ENCODE measurements at regions not wholly inside any gene's neighbourhood (a gene's known extent, or its start where the extent isn't known, plus 50 kb on each side); places are given as distances from the start of the nearest gene placed in this dataset.

GRCh38 chr1:229024528-229025130 lies 246.3 kb upstream of the RAB4A start:
- Histone ChIP-seq H3K27ac (ENCODE audit: low read depth) (no peak overlapping the region), H3K4me3 (ENCODE audit: low read depth, low read length) (no peak overlapping the region), H3K36me3 (ENCODE audit: insufficient read depth) (no peaks in the 10 kb centered on the region), H3K4me1 (ENCODE audit: insufficient read depth) (peaks cover 2% of the 10 kb centered on the region)
- no peak for DNase-seq (ENCODE audit: extremely low spot score)
- 76% methylated on average over 13 of the region's 13 CpGs for WGBS

- WGBS = 94% methylated on average over 2 of the region's 2 CpGs
Observed at GRCh38 chr1:229025576-229025975, 245.3 kb upstream of the RAB4A start.

GRCh38 chr1:229027158-229027557 lies 243.8 kb upstream of the RAB4A start:
- H3K27ac ChIP-seq (ENCODE audit: low read depth) = no peak overlapping the region

More at GRCh38 chr1:229025576-229025975, 245.3 kb upstream of the RAB4A start:
- DNase-seq (ENCODE audit: extremely low spot score) = no peak
- Histone ChIP-seq H3K27ac (ENCODE audit: low read depth) (no peak overlapping the region), H3K36me3 (ENCODE audit: insufficient read depth) (no peaks in the 10 kb centered on the region), H3K4me3 (ENCODE audit: low read depth, low read length) (no peak overlapping the region), H3K4me1 (ENCODE audit: insufficient read depth) (peaks cover 2% of the 10 kb centered on the region)

GRCh38 chr1:229027622-229028182 lies 243.2 kb upstream of the RAB4A start:
- H3K27ac ChIP-seq (ENCODE audit: low read depth) = no peak overlapping the region
- H3K4me3 ChIP-seq (ENCODE audit: low read depth, low read length) = no peak overlapping the region
- WGBS = 50% methylated on average over 8 of the region's 8 CpGs
- H3K4me1 ChIP-seq (ENCODE audit: insufficient read depth) = peaks cover 2% of the 10 kb centered on the region
- no peaks in the 10 kb centered on the region for H3K36me3 ChIP-seq (ENCODE audit: insufficient read depth)
- DNase-seq (ENCODE audit: extremely low spot score) = no peak

More at GRCh38 chr1:229027158-229027557, 243.8 kb upstream of the RAB4A start:
- 88% methylated on average over 5 of the region's 5 CpGs for WGBS
- Histone ChIP-seq H3K4me1 (ENCODE audit: insufficient read depth) (peaks cover 2% of the 10 kb centered on the region), H3K36me3 (ENCODE audit: insufficient read depth) (no peaks in the 10 kb centered on the region), H3K4me3 (ENCODE audit: low read depth, low read length) (no peak overlapping the region)
- DNase-seq (ENCODE audit: extremely low spot score) = no peak

GRCh38 chr1:229028544-229028943 lies 242.4 kb upstream of the RAB4A start:
- Histone ChIP-seq H3K4me1 (ENCODE audit: insufficient read depth) (peaks cover 2% of the 10 kb centered on the region), H3K4me3 (ENCODE audit: low read depth, low read length) (no peak overlapping the region), H3K27ac (ENCODE audit: low read depth) (no peak overlapping the region), H3K36me3 (ENCODE audit: insufficient read depth) (no peaks in the 10 kb centered on the region)
- 89% methylated on average over 11 of the region's 11 CpGs for WGBS
- no peak for DNase-seq (ENCODE audit: extremely low spot score)

- Histone ChIP-seq H3K27ac (ENCODE audit: low read depth) (no peak overlapping the region), H3K4me3 (ENCODE audit: low read depth, low read length) (no peak overlapping the region), H3K4me1 (ENCODE audit: insufficient read depth) (peaks cover 2% of the 10 kb centered on the region), H3K36me3 (ENCODE audit: insufficient read depth) (no peaks in the 10 kb centered on the region)
- 93% methylated on average over 10 of the region's 10 CpGs for WGBS
- DNase-seq (ENCODE audit: extremely low spot score) = no peak
Observed at GRCh38 chr1:229028987-229029878, 241.7 kb upstream of the RAB4A start.

GRCh38 chr1:229029879-229030235 lies 241.1 kb upstream of the RAB4A start:
- Histone ChIP-seq H3K36me3 (ENCODE audit: insufficient read depth) (no peaks in the 10 kb centered on the region), H3K4me1 (ENCODE audit: insufficient read depth) (peaks cover 2% of the 10 kb centered on the region), H3K4me3 (ENCODE audit: low read depth, low read length) (no peak overlapping the region), H3K27ac (ENCODE audit: low read depth) (no peak overlapping the region)
- WGBS = 91% methylated on average over 1 of the region's 1 CpG
- no peak for DNase-seq (ENCODE audit: extremely low spot score)

- Histone ChIP-seq H3K27ac (ENCODE audit: low read depth) (no peak overlapping the region), H3K4me3 (ENCODE audit: low read depth, low read length) (no peak overlapping the region), H3K36me3 (ENCODE audit: insufficient read depth) (no peaks in the 10 kb centered on the region), H3K4me1 (ENCODE audit: insufficient read depth) (peaks cover 2% of the 10 kb centered on the region)
- DNase-seq (ENCODE audit: extremely low spot score) = no peak
- WGBS = 93% methylated on average over 3 of the region's 3 CpGs
Observed at GRCh38 chr1:229030630-229031029, 240.3 kb upstream of the RAB4A start.

GRCh38 chr1:229031061-229031460 lies 239.8 kb upstream of the RAB4A start:
- Histone ChIP-seq H3K36me3 (ENCODE audit: insufficient read depth) (no peaks in the 10 kb centered on the region), H3K27ac (ENCODE audit: low read depth) (no peak overlapping the region), H3K4me1 (ENCODE audit: insufficient read depth) (peaks cover 2% of the 10 kb centered on the region), H3K4me3 (ENCODE audit: low read depth, low read length) (no peak overlapping the region)
- no peak for DNase-seq (ENCODE audit: extremely low spot score)
- 71% methylated on average over 10 of the region's 10 CpGs for WGBS

GRCh38 chr1:229031481-229032341 lies 239.2 kb upstream of the RAB4A start:
- 90% methylated on average over 12 of the region's 12 CpGs for WGBS
- Histone ChIP-seq H3K4me1 (ENCODE audit: insufficient read depth) (peaks cover 2% of the 10 kb centered on the region), H3K36me3 (ENCODE audit: insufficient read depth) (no peaks in the 10 kb centered on the region), H3K27ac (ENCODE audit: low read depth) (no peak overlapping the region), H3K4me3 (ENCODE audit: low read depth, low read length) (no peak overlapping the region)
- no peak for DNase-seq (ENCODE audit: extremely low spot score)

GRCh38 chr1:229032375-229032774 lies 238.5 kb upstream of the RAB4A start:
- H3K27ac ChIP-seq (ENCODE audit: low read depth) = no peak overlapping the region
- no peaks in the 10 kb centered on the region for H3K36me3 ChIP-seq (ENCODE audit: insufficient read depth)

GRCh38 chr1:229033480-229033879 lies 237.4 kb upstream of the RAB4A start:
- Histone ChIP-seq H3K4me1 (ENCODE audit: insufficient read depth) (no peaks in the 10 kb centered on the region), H3K27ac (ENCODE audit: low read depth) (no peak overlapping the region), H3K36me3 (ENCODE audit: insufficient read depth) (no peaks in the 10 kb centered on the region), H3K4me3 (ENCODE audit: low read depth, low read length) (no peak overlapping the region)
- WGBS = 92% methylated on average over 4 of the region's 4 CpGs
- no peak for DNase-seq (ENCODE audit: extremely low spot score)

More at GRCh38 chr1:229032375-229032774, 238.5 kb upstream of the RAB4A start:
- Histone ChIP-seq H3K4me3 (ENCODE audit: low read depth, low read length) (no peak overlapping the region), H3K4me1 (ENCODE audit: insufficient read depth) (no peaks in the 10 kb centered on the region)
- DNase-seq (ENCODE audit: extremely low spot score) = no peak
- 88% methylated on average over 1 of the region's 1 CpG for WGBS

GRCh38 chr1:229034342-229034741 lies 236.6 kb upstream of the RAB4A start:
- H3K27ac ChIP-seq (ENCODE audit: low read depth) = no peak overlapping the region
- DNase-seq (ENCODE audit: extremely low spot score) = no peak
- no peaks in the 10 kb centered on the region for H3K36me3 ChIP-seq (ENCODE audit: insufficient read depth)
- WGBS = 50% methylated on average over 3 of the region's 3 CpGs
- H3K4me1 ChIP-seq (ENCODE audit: insufficient read depth) = no peaks in the 10 kb centered on the region
- no peak overlapping the region for H3K4me3 ChIP-seq (ENCODE audit: low read depth, low read length)
